ENCODE measurements at regions not wholly inside any gene's neighbourhood (a gene's known extent, or its start where the extent isn't known, plus 50 kb on each side); places are given as distances from the start of the nearest gene placed in this dataset.
"Not testable (repeated sequence)": the region's sequence is repeated elsewhere in the genome, so short reads cannot be mapped to it uniquely, and the experiment has no call there.

- no peak for DNase-seq (ENCODE audit: low spot score in 2 of 2)
- WGBS, 2 donors = 96 to 97% methylated on average over 4 of the region's 4 CpGs
- TF ChIP-seq CTCF (IDR thresholded peaks at IDR 0.05) (no peak), POLR2A (IDR thresholded peaks at IDR 0.05) (no peak)
- no peak overlapping the region for H3K4me3 ChIP-seq (ENCODE audit: low read depth, poor library complexity, severe bottlenecking)
- intact Hi-C loops (cut with DNase I; ENCODE audit: low total_unique reads) = no loop called here
Measured at GRCh38 chr6:11379805-11380204, 147.3 kb upstream of the NEDD9 start.

GRCh38 chr6:11378639-11379038 is 146.2 kb upstream of the NEDD9 start:
- no peak for DNase-seq (ENCODE audit: low spot score in 2 of 2)
- no peak overlapping the region for H3K4me3 ChIP-seq (ENCODE audit: low read depth, poor library complexity, severe bottlenecking)
- intact Hi-C loops (cut with DNase I; ENCODE audit: low total_unique reads) = no loop called here
- TF ChIP-seq CTCF (IDR thresholded peaks at IDR 0.05) (no peak), POLR2A (IDR thresholded peaks at IDR 0.05) (no peak)
- WGBS, 2 donors = 79 to 87% methylated on average over 4 of the region's 4 CpGs

GRCh38 chr6:11374036-11375010 is 141.9 kb upstream of the NEDD9 start:
- no peak overlapping the region for H3K4me3 ChIP-seq (ENCODE audit: low read depth, poor library complexity, severe bottlenecking)
- intact Hi-C loops (cut with DNase I; ENCODE audit: low total_unique reads) = no loop called here
- WGBS, 2 donors = 85 to 86% methylated on average over 4 of the region's 4 CpGs
- no peak for DNase-seq (ENCODE audit: low spot score in 2 of 2)
- no peak for TF ChIP-seq CTCF (IDR thresholded peaks at IDR 0.05)
- no peak for TF ChIP-seq POLR2A (IDR thresholded peaks at IDR 0.05)

GRCh38 chr6:11373208-11373607 is 140.7 kb upstream of the NEDD9 start:
- TF ChIP-seq POLR2A (IDR thresholded peaks at IDR 0.05) (no peak), CTCF (IDR thresholded peaks at IDR 0.05) (no peak)
- no peak overlapping the region for H3K4me3 ChIP-seq (ENCODE audit: low read depth, poor library complexity, severe bottlenecking)
- DNase-seq (ENCODE audit: low spot score in 2 of 2) = no peak
- 78 to 80% methylated on average over 1 of the region's 1 CpG for WGBS, 2 donors
- intact Hi-C loops (cut with DNase I; ENCODE audit: low total_unique reads) = no loop called here

GRCh38 chr6:11372186-11372790 is 139.8 kb upstream of the NEDD9 start:
- H3K4me3 ChIP-seq (ENCODE audit: low read depth, poor library complexity, severe bottlenecking); intact Hi-C loops (cut with DNase I; ENCODE audit: low total_unique reads); DNase-seq (ENCODE audit: low spot score in 2 of 2): not testable (repeated sequence)

GRCh38 chr6:11370191-11371018 is 137.9 kb upstream of the NEDD9 start:
- no peak for TF ChIP-seq CTCF (IDR thresholded peaks at IDR 0.05)
- no peak for TF ChIP-seq POLR2A (IDR thresholded peaks at IDR 0.05)
- intact Hi-C loops (cut with DNase I; ENCODE audit: low total_unique reads) = no loop called here
- WGBS, 2 donors = 80 to 84% methylated on average over 24 of the region's 24 CpGs
- no peak for DNase-seq (ENCODE audit: low spot score in 2 of 2)
- no peak overlapping the region for H3K4me3 ChIP-seq (ENCODE audit: low read depth, poor library complexity, severe bottlenecking)

Measured in lower leg skin (tissue), 4 donors.